GM12891 (cell line): ENCODE measurements at regions not wholly inside any gene's neighbourhood (a gene's known extent, or its start where the extent isn't known, plus 50 kb on each side); places are given as distances from the start of the nearest gene placed in this dataset.

Experiments
- DNase-seq: peaks from one replicate; pipeline ENCODE4 v3.0.0; 2011; ENCODE audit warnings: low spot score; ENCODE audit not compliant: insufficient read length
- FAIRE-seq: peaks from 2 replicates; lab custom pipeline; 2011; peaks lifted over from hg19 to GRCh38; lab: Jason Lieb, UNC
- PAX5 ChIP-seq: IDR thresholded peaks from 2 replicates; pipeline ENCODE4 v1.6.1; 2011; ENCODE audit warnings: low read length, moderate library complexity, mild to moderate bottlenecking; ENCODE audit not compliant: insufficient read depth, severe bottlenecking
- POLR2A ChIP-seq: IDR thresholded peaks from 2 replicates; pipeline ENCODE4 v1.6.1; 2011; ENCODE audit warnings: low read depth, low read length, control low read depth
- POLR2AphosphoS5 ChIP-seq: IDR thresholded peaks from 2 replicates; pipeline ENCODE4 v1.6.1; 2011; ENCODE audit warnings: low read depth, low read length, control low read depth
- POU2F2 ChIP-seq: IDR thresholded peaks from 2 replicates; pipeline ENCODE4 v1.6.1; 2011; ENCODE audit warnings: low read depth, mild to moderate bottlenecking, control low read depth, low read length, moderate library complexity
- SPI1 ChIP-seq: IDR thresholded peaks from 2 replicates; pipeline ENCODE4 v1.6.1; 2011; ENCODE audit warnings: low read depth, low read length, control low read depth
- TAF1 ChIP-seq: IDR thresholded peaks from 2 replicates; pipeline ENCODE4 v1.6.1; 2011; ENCODE audit warnings: low read depth, low read length, control low read depth

DNA sequence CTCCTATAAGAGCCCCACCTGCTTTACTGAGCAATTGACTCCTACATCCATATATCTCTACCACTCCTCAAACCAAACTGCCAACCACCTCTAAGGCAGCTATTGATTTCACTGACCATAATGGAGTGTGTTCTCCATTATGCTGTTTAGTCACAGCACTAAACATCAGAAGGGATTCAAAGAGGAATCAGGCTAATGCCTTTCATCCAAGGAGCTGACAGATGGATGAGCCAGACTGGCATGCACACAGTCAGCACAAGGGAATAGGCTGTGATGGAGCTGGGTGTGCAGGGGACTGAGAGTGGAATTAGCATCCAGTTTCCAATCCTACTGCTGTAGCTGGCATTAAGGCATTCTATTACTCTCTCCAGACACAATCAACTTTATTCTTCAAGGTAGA, 88.7 kb upstream of the CCL2 start:
- DNase-seq, result no peak
- no peak for FAIRE-seq
- TF ChIP-seq POLR2AphosphoS5 (no peak), POLR2A (no peak), SPI1 (no peak), TAF1 (no peak), POU2F2 (no peak)

DNA sequence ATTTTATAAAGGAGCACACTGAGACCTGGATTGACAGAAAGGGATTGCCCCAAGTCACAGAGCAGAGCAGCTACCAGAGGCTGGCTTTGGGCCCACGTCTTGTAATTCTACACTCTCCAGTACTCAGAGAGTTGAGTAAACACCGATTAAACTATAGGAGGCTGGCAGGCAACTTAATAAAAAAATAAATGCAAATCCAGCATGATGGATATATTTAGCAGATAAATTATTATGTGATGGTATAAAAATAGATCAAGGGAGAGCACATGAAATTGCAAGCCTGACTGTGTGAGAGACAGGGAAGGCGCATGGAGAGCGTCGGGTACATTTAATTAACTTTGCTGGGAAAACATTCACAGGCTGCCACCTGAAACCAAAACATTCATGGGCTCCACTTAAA, 87.7 kb upstream of the CCL2 start:
- DNase-seq (no peak), FAIRE-seq (no peak)
- TF ChIP-seq SPI1 (no peak), POLR2A (no peak), POLR2AphosphoS5 (no peak), TAF1 (no peak), POU2F2 (no peak), PAX5 (no peak)

DNA sequence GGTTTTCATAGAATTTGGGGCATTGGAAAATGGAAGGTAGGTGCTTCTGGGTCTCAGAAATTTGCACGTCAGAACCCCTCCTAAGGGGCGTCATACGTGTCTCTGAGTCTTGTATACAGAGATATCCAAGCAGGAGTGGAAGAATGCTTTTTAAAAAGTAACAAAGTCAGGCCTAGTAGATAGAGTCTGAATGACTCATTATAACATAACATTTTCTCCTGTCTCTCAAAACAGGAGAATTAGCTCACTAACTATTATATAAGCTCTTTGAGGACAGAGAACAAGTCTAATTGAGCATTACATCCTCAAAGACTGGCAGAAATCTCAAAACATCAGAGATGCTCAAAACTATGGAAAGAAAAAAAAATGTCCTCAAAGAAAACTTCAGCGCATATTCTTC, 86.1 kb upstream of the CCL2 start:
- no peak for TF ChIP-seq POLR2AphosphoS5
- TF ChIP-seq POU2F2, result no peak
- TF ChIP-seq PAX5, result no peak
- no peak for TF ChIP-seq TAF1
- no peak for TF ChIP-seq SPI1
- TF ChIP-seq POLR2A, result no peak
- no peak for FAIRE-seq
- DNase-seq, result no peak

DNA sequence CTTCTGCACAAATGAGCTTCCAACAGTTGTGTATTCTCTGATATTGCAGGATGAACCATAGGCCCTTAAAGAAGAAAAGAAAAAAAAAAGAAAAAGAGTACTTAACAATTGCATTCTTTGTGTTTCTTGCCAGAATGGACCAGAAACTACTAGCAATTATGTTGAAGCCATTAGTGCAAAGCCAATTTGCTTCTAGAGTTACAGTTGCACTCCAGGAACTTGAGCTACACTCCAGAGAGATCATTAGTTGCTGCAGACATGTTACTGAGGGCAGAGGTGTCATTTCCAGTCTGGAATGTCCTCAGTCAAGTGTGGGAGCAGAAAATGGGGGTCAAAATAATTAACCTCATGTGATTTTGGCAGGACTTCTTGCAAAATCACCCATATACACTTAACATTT, 85.6 kb upstream of the CCL2 start:
- FAIRE-seq, result no peak
- DNase-seq, result no peak
- TF ChIP-seq POU2F2, result no peak
- TF ChIP-seq POLR2AphosphoS5, result no peak
- no peak for TF ChIP-seq PAX5

DNA sequence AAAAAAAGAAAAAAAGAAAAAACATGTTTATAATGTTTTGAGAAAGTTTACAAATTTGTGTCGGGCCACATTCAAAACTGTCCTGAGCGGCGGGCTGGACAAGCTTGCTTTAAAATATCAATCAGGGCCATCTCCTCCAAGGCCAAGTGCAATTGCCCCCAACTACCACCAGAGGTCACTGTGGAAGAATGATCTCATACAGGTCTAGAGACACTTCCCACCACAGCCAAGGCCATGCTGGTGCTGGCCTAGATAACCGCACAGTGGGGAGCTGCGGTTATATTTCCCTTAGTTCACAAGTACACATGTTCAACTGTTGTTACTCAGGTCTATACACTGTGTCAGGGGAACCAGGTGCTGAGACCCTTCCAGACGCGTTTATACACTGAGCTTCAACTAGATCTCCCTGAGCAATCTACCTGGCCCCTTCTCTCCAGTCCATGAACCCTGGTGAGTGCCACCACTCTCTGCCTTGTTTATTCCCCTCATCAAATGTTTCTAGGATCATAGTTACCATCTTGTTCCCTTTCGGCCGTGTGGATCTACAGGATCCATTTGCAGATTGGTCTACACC, 83.8 kb upstream of the CCL2 start:
- FAIRE-seq (peak; percentile 86), DNase-seq (peak; percentile 35)
- TF ChIP-seq SPI1 (peak; percentile 29; the same call in 1 of the 2 replicates), PAX5 (no peak)

DNA sequence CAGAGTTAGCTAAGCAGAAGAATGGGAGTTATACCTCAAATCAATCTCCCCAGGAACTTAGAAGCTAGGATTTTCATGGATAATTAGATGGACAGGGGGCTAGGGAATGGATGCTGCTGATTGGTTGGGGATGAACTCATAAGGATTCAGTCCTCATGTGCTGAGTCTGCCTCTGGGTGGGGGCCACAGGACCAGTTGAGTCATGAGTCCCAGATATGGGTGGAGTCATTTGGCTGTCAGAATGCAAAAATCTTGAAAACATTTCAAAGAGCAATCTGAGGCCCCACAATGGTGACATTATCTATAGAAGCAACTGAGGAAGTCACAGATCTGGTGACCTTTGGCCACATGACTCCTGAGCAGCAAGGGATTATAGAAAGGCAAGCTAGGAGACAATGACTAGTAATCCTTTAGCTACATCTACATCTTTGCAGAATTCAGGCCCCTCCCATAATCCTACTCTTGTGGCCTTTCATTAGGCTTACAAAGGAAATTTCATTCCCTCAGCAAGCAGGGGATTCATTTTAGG, 82.6 kb upstream of the CCL2 start:
- no peak for TF ChIP-seq POLR2A
- TF ChIP-seq SPI1, result no peak
- TF ChIP-seq TAF1, result no peak
- TF ChIP-seq POLR2AphosphoS5, result no peak
- no peak for TF ChIP-seq PAX5
- TF ChIP-seq POU2F2, result no peak
- no peak for FAIRE-seq
- no peak for DNase-seq

DNA sequence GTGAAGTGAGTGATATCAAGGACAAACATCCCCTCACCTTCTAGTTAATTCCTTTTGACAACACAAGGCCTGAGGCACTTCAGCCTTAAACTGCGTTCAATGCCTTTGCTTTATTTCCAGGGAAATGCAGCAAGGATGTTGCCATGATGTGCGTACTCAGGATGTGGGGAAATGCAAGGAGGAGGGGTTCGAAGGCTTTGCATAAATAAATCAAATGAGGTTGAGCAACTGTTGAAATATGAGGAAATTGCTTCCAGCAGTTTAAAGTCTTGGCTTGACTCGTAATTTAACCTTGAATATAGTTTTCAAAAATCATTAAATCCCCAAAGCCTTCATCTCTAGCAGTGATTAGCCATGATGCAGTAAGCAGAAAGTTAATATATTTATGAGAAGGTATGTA, 81.8 kb upstream of the CCL2 start:
- DNase-seq, result no peak
- TF ChIP-seq POLR2A (no peak), TAF1 (no peak), POU2F2 (no peak), SPI1 (no peak), POLR2AphosphoS5 (no peak), PAX5 (no peak)
- no peak for FAIRE-seq

DNA sequence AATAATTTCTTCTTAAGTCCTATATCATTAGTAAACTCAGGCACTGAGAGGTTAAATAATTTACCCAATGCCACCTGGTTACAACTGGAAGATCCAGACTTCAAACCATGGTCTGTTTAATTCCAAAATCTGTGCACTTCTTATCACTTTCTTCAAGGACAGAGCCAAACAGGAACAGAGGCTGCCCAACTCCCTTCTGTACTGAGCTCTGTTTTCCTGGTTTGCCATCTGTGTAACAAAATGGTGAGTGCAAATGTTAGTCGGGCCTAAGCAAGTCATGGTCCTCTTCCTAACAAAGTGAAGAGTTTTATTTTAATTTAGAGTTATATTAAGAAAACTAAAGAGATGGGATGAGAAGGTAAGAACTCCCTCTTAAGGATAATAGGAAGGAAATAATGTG, 80.6 kb upstream of the CCL2 start:
- no peak for TF ChIP-seq TAF1
- no peak for TF ChIP-seq POLR2A
- TF ChIP-seq POLR2AphosphoS5, result no peak
- no peak for TF ChIP-seq PAX5
- no peak for TF ChIP-seq SPI1
- TF ChIP-seq POU2F2, result no peak
- DNase-seq, result no peak
- FAIRE-seq, result no peak

DNA sequence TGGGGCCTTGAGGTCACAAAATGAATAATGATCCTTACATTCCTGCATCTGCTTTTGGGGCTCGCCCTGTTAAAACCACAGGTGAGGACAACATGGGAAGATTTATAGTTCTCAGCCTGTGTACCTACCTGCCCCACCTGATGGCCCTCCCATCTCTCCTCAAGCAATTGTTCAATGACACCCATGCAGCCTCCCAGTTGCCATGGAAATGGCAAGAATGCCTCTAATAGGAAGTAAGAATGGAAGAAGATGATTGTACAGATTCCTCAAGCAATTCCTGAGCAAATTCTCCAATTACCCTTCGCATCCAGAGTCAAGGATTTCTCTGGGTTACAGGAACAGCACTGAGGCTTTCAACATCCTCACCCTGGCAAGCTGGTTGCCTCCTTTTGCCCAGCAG, 78.6 kb upstream of the CCL2 start:
- DNase-seq, result no peak
- FAIRE-seq, result no peak
- no peak for TF ChIP-seq TAF1
- no peak for TF ChIP-seq POLR2A
- no peak for TF ChIP-seq SPI1
- no peak for TF ChIP-seq POU2F2
- TF ChIP-seq PAX5, result no peak
- no peak for TF ChIP-seq POLR2AphosphoS5

DNA sequence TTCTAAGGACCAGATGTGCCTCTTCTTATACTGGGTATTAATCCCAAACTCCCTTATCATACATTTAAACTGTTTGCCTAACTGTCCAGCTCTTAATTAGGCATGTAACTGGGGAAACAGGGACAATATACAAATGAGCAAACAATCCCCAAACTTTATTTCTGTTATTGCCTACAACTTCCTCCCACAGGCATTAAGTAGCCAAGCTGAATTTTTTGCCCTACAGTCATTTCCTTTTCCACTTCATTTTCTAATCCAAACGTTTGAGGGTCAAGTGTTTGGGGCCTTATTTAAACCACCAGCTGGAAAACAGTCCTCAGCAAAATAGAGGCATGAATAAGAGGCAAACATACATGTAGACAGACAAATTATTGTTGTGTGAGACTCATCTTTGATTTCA, 77.4 kb upstream of the CCL2 start:
- no peak for TF ChIP-seq SPI1
- TF ChIP-seq POU2F2, result no peak
- no peak for TF ChIP-seq PAX5
- TF ChIP-seq TAF1, result no peak
- TF ChIP-seq POLR2A, result no peak
- no peak for TF ChIP-seq POLR2AphosphoS5
- DNase-seq (no peak), FAIRE-seq (no peak)
